ENCODE measurements at regions not wholly inside any gene's neighbourhood (a gene's known extent, or its start where the extent isn't known, plus 50 kb on each side); places are given as distances from the start of the nearest gene placed in this dataset.

GRCh38 chr16:54647725-54648221 lies 282.9 kb upstream of the IRX5 start:
- no peak for DNase-seq
- no peaks in the 10 kb centered on the region for H3K9me3 ChIP-seq
- TF ChIP-seq CTCF (IDR thresholded peaks at IDR 0.05) = no peak
- TF ChIP-seq POLR2A (IDR thresholded peaks at IDR 0.05) = no peak
- intact Hi-C loops (cut with DNase I; ENCODE audit: low total_unique reads) = no loop called here
- no peak overlapping the region for H3K27ac ChIP-seq
- peaks cover 0 to 3% of the 10 kb centered on the region in 2 donors for H3K27me3 ChIP-seq
- no peak overlapping the region for H3K4me3 ChIP-seq
- H3K4me1 ChIP-seq = no peaks in the 10 kb centered on the region
- H3K36me3 ChIP-seq = no peaks in the 10 kb centered on the region

- no peak for DNase-seq
- H3K4me3 ChIP-seq = no peak overlapping the region
- H3K27me3 ChIP-seq = peaks cover 0 to 7% of the 10 kb centered on the region in 2 donors
- TF ChIP-seq POLR2A (IDR thresholded peaks at IDR 0.05) (no peak), CTCF (IDR thresholded peaks at IDR 0.05) (no peak)
- no peaks in the 10 kb centered on the region for H3K36me3 ChIP-seq
- H3K27ac ChIP-seq = no peak overlapping the region
- H3K4me1 ChIP-seq = no peaks in the 10 kb centered on the region
- no peaks in the 10 kb centered on the region for H3K9me3 ChIP-seq
- intact Hi-C loops (cut with DNase I; ENCODE audit: low total_unique reads) = no loop called here
Observed at GRCh38 chr16:54647216-54647615, 283.4 kb upstream of the IRX5 start.

GRCh38 chr16:54645345-54645744 lies 285.3 kb upstream of the IRX5 start:
- H3K27me3 ChIP-seq = peaks cover 0 to 7% of the 10 kb centered on the region in 2 donors
- DNase-seq = no peak
- no peaks in the 10 kb centered on the region for H3K4me1 ChIP-seq
- no peaks in the 10 kb centered on the region for H3K9me3 ChIP-seq
- TF ChIP-seq CTCF (IDR thresholded peaks at IDR 0.05) (no peak), POLR2A (IDR thresholded peaks at IDR 0.05) (no peak)
- no peak overlapping the region for H3K4me3 ChIP-seq
- no peaks in the 10 kb centered on the region for H3K36me3 ChIP-seq
- H3K27ac ChIP-seq = no peak overlapping the region
- intact Hi-C loops (cut with DNase I; ENCODE audit: low total_unique reads) = no loop called here

GRCh38 chr16:54636221-54636793 lies 294.4 kb upstream of the IRX5 start:
- Histone ChIP-seq H3K27me3 (no peaks in the 10 kb centered on the region), H3K36me3 (no peaks in the 10 kb centered on the region), H3K9me3 (no peaks in the 10 kb centered on the region), H3K4me3 (no peak overlapping the region), H3K4me1 (no peaks in the 10 kb centered on the region), H3K27ac (no peak overlapping the region)
- TF ChIP-seq POLR2A (IDR thresholded peaks at IDR 0.05) (no peak), CTCF (IDR thresholded peaks at IDR 0.05) (no peak)
- no peak for DNase-seq
- intact Hi-C loops (cut with DNase I; ENCODE audit: low total_unique reads) = no loop called here

- intact Hi-C loops (cut with DNase I; ENCODE audit: low total_unique reads) = no loop called here
- Histone ChIP-seq H3K36me3 (no peaks in the 10 kb centered on the region), H3K4me1 (no peaks in the 10 kb centered on the region), H3K27me3 (no peaks in the 10 kb centered on the region), H3K27ac (no peak overlapping the region), H3K4me3 (no peak overlapping the region), H3K9me3 (no peaks in the 10 kb centered on the region)
- TF ChIP-seq POLR2A (IDR thresholded peaks at IDR 0.05) = no peak
- no peak for TF ChIP-seq CTCF (IDR thresholded peaks at IDR 0.05)
- DNase-seq = no peak
Observed at GRCh38 chr16:54633943-54634362, 296.7 kb upstream of the IRX5 start.
